MCF 10A (cell line): ENCODE measurements at regions not wholly inside any gene's neighbourhood (a gene's known extent, or its start where the extent isn't known, plus 50 kb on each side); places are given as distances from the start of the nearest gene placed in this dataset.
A peak's percentile ranks its signal among the peaks of the same experiment; 100 is the strongest.

Experiments
- BruUV-seq: library from RNA; stranded (reverse); fragments of 400-500 nt; replicated peaks from 2 replicates; lab custom pipeline; 2021; lab: Mats Ljungman, UMichigan
- CTCF ChIA-PET: fragments of 300-600 bp; sonication (Branson Sonifier 250); formaldehyde crosslinking; extraction: SDS; loops from one replicate; lab custom pipeline; 2021; ENCODE audit warnings: antibody characterized with exemption, inconsistent platforms; lab: Yijun Ruan, JAX
- POLR2A ChIA-PET: fragments of 300-600, 350-650 bp; sonication (Branson Sonifier 250); formaldehyde crosslinking; extraction: SDS; loops from one replicate; lab custom pipeline; 2020; ENCODE audit warnings: antibody characterized with exemption, inconsistent platforms; lab: Yijun Ruan, JAX
- DNase-seq: peaks from one replicate; pipeline ENCODE4 v3.0.0-alpha.2; 2018; ENCODE audit not compliant: unreplicated experiment
- H3K27ac Mint-ChIP-seq: one replicate; pipeline ENCODE4 v1.8.0; 2022; ENCODE audit warnings: mild to moderate bottlenecking, low read depth, mixed read lengths; ENCODE audit not compliant: unreplicated experiment
- H3K27me3 Mint-ChIP-seq: one replicate; pipeline ENCODE4 v1.8.0; 2022; ENCODE audit warnings: mixed read lengths; ENCODE audit not compliant: insufficient read depth, unreplicated experiment
- H3K36me3 Mint-ChIP-seq: one replicate; pipeline ENCODE4 v1.8.0; 2022; ENCODE audit warnings: mild to moderate bottlenecking, moderate library complexity, mixed read lengths; ENCODE audit not compliant: insufficient read depth, unreplicated experiment
- H3K4me1 Mint-ChIP-seq: one replicate; pipeline ENCODE4 v1.8.0; 2022; ENCODE audit warnings: mixed read lengths; ENCODE audit not compliant: insufficient read depth, unreplicated experiment
- H3K4me3 Mint-ChIP-seq: one replicate; pipeline ENCODE4 v1.8.0; 2022; ENCODE audit warnings: mild to moderate bottlenecking, moderate library complexity, mixed read lengths; ENCODE audit not compliant: unreplicated experiment
- H3K9me3 Mint-ChIP-seq: one replicate; pipeline ENCODE4 v1.8.0; 2022; ENCODE audit warnings: mixed read lengths; ENCODE audit not compliant: unreplicated experiment
- intact Hi-C: fragments of 100-400 bp; cut with micrococcal nuclease; formaldehyde crosslinking; loops from 2 replicates; pipeline ENCODE4 v1.14.1; 2022
- TF ChIP-seq, protein P1 (sequence below): fragments of 200-600 bp; IDR thresholded peaks from one replicate; pipeline ENCODE4 v1.8.0; 2022; ENCODE audit warnings: antibody characterized with exemption, mild to moderate bottlenecking; ENCODE audit not compliant: unreplicated experiment

GRCh38 chr10:35911233-35911632, 269.1 kb upstream of the FZD8 start:
- BruUV-seq: no TSS peak
- Mint-ChIP-seq H3K27me3 (no peaks in the 10 kb centered on the region), H3K9me3 (no peaks in the 10 kb centered on the region), H3K36me3 (no peaks in the 10 kb centered on the region), H3K4me3 (no peak overlapping the region), H3K4me1 (peaks cover 35% of the 10 kb centered on the region), H3K27ac (no peak overlapping the region)
- ChIA-PET POLR2A (interaction anchor here (0.6 to 2.0 kb wide), 5 partner anchors 14 to 345 kb away, joined by 3 to 5 read pairs (median 3); no protein-coding TSS in a partner anchor), CTCF (no interaction called here)
- TF ChIP-seq, protein P1, sequence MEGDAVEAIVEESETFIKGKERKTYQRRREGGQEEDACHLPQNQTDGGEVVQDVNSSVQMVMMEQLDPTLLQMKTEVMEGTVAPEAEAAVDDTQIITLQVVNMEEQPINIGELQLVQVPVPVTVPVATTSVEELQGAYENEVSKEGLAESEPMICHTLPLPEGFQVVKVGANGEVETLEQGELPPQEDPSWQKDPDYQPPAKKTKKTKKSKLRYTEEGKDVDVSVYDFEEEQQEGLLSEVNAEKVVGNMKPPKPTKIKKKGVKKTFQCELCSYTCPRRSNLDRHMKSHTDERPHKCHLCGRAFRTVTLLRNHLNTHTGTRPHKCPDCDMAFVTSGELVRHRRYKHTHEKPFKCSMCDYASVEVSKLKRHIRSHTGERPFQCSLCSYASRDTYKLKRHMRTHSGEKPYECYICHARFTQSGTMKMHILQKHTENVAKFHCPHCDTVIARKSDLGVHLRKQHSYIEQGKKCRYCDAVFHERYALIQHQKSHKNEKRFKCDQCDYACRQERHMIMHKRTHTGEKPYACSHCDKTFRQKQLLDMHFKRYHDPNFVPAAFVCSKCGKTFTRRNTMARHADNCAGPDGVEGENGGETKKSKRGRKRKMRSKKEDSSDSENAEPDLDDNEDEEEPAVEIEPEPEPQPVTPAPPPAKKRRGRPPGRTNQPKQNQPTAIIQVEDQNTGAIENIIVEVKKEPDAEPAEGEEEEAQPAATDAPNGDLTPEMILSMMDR: no peak
- peak; percentile 29 for DNase-seq
- intact Hi-C loops: no loop called here

DNA sequence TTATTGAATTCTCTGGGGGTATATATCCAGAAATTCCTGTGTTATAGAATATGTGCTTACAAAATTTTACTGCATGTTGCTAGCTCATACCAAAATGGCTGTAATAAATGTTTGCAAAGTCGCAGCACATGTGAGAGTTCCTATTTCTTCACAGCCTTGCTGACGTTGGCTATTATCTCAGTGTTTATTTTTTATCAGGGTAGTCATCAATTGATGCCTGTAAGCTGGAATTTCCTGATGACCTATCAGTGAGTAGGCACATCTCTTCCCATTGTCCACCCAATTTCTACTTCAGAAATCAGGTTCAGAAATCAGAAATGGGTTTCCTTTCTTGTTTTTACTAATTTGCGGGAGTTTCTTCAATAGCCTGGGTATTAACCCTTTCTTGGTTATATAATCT, 268.1 kb upstream of the FZD8 start:
- TF ChIP-seq, protein P1: no peak
- no peak overlapping the region for H3K4me3 Mint-ChIP-seq
- no peaks in the 10 kb centered on the region for H3K27me3 Mint-ChIP-seq
- H3K27ac Mint-ChIP-seq: peak overlapping the region; percentile 82
- BruUV-seq: no TSS peak
- CTCF ChIA-PET: no interaction called here
- DNase-seq: peak; percentile 55
- H3K36me3 Mint-ChIP-seq: no peaks in the 10 kb centered on the region
- POLR2A ChIA-PET: interaction anchor here (1.3 to 1.6 kb wide), 2 partner anchors 15 to 22 kb away, joined by 3 to 5 read pairs; no protein-coding TSS in a partner anchor
- peaks cover 35% of the 10 kb centered on the region for H3K4me1 Mint-ChIP-seq
- H3K9me3 Mint-ChIP-seq: no peaks in the 10 kb centered on the region
- intact Hi-C loops: no loop called here

- ChIA-PET POLR2A (no interaction called here), CTCF (no interaction called here)
- Mint-ChIP-seq H3K4me3 (no peak overlapping the region), H3K36me3 (no peaks in the 10 kb centered on the region), H3K27me3 (no peaks in the 10 kb centered on the region), H3K4me1 (peaks cover 35% of the 10 kb centered on the region), H3K9me3 (no peaks in the 10 kb centered on the region), H3K27ac (peak overlapping the region; percentile 82)
- intact Hi-C loops: no loop called here
- DNase-seq: no peak
- no TSS peak for BruUV-seq
- TF ChIP-seq, protein P1: no peak
Measured at GRCh38 chr10:35909121-35909720, 267.1 kb upstream of the FZD8 start.

DNA sequence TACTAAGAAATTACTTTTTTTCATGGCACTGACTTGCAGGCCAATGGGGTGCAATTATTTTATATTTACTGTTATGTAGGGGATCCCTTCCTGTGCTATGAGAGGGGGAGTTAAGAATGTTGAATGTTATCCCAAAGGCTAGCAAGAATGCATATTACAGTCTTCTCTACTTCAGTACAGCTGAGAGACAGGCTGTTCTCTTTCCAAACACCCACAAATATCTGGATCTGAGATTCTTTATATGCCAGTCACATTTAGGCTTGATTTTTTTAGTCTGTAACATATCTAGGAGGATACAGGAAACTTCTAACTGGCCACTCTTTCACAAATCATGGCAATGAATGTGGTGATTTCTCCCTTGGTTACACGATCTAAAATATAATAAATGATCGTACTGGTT, 266.4 kb upstream of the FZD8 start:
- POLR2A ChIA-PET: no interaction called here
- Mint-ChIP-seq H3K9me3 (no peaks in the 10 kb centered on the region), H3K4me1 (peaks cover 29% of the 10 kb centered on the region), H3K4me3 (no peak overlapping the region), H3K27me3 (no peaks in the 10 kb centered on the region), H3K27ac (no peak overlapping the region), H3K36me3 (no peaks in the 10 kb centered on the region)
- no peak for DNase-seq
- intact Hi-C loops: no loop called here
- no TSS peak for BruUV-seq
- TF ChIP-seq, protein P1: no peak
- CTCF ChIA-PET: no interaction called here
